NB4 (cell line): ENCODE measurements at regions not wholly inside any gene's neighbourhood (a gene's known extent, or its start where the extent isn't known, plus 50 kb on each side); places are given as distances from the start of the nearest gene placed in this dataset.

Experiments used
- MAX ChIP-seq: IDR thresholded peaks from 2 replicates; pipeline ENCODE4 v1.6.1; 2011; ENCODE audit warnings: low read depth, low read length
- POLR2A ChIP-seq: IDR thresholded peaks from 2 replicates; pipeline ENCODE4 v1.6.1; 2011; ENCODE audit warnings: mild to moderate bottlenecking; ENCODE audit not compliant: insufficient read length; ENCODE audit errors: extremely low read depth
- TF ChIP-seq, protein P1 (sequence below): IDR thresholded peaks from one replicate; pipeline ENCODE4 v1.5.1; 2012; ENCODE audit warnings: low read depth, low read length

GRCh38 chr9:79377339-79377855 is 194.4 kb upstream of the TLE4 start:
- no peak for TF ChIP-seq POLR2A
- TF ChIP-seq, protein P1, sequence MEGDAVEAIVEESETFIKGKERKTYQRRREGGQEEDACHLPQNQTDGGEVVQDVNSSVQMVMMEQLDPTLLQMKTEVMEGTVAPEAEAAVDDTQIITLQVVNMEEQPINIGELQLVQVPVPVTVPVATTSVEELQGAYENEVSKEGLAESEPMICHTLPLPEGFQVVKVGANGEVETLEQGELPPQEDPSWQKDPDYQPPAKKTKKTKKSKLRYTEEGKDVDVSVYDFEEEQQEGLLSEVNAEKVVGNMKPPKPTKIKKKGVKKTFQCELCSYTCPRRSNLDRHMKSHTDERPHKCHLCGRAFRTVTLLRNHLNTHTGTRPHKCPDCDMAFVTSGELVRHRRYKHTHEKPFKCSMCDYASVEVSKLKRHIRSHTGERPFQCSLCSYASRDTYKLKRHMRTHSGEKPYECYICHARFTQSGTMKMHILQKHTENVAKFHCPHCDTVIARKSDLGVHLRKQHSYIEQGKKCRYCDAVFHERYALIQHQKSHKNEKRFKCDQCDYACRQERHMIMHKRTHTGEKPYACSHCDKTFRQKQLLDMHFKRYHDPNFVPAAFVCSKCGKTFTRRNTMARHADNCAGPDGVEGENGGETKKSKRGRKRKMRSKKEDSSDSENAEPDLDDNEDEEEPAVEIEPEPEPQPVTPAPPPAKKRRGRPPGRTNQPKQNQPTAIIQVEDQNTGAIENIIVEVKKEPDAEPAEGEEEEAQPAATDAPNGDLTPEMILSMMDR = no peak
- TF ChIP-seq MAX = no peak
